ENCODE measurements at regions not wholly inside any gene's neighbourhood (a gene's known extent, or its start where the extent isn't known, plus 50 kb on each side); places are given as distances from the start of the nearest gene placed in this dataset.
"Not testable (repeated sequence)": the region's sequence is repeated elsewhere in the genome, so short reads cannot be mapped to it uniquely, and the experiment has no call there.

- no peak for DNase-seq (ENCODE audit: low spot score)
Measured at GRCh38 chr11:103585401-103585800, 451.0 kb upstream of the DDI1 start.

GRCh38 chr11:103585911-103586310 is 450.5 kb upstream of the DDI1 start:
- no peak for DNase-seq (ENCODE audit: low spot score)

- no peak for DNase-seq (ENCODE audit: low spot score)
Measured at GRCh38 chr11:103586756-103587155, 449.7 kb upstream of the DDI1 start.

DNA sequence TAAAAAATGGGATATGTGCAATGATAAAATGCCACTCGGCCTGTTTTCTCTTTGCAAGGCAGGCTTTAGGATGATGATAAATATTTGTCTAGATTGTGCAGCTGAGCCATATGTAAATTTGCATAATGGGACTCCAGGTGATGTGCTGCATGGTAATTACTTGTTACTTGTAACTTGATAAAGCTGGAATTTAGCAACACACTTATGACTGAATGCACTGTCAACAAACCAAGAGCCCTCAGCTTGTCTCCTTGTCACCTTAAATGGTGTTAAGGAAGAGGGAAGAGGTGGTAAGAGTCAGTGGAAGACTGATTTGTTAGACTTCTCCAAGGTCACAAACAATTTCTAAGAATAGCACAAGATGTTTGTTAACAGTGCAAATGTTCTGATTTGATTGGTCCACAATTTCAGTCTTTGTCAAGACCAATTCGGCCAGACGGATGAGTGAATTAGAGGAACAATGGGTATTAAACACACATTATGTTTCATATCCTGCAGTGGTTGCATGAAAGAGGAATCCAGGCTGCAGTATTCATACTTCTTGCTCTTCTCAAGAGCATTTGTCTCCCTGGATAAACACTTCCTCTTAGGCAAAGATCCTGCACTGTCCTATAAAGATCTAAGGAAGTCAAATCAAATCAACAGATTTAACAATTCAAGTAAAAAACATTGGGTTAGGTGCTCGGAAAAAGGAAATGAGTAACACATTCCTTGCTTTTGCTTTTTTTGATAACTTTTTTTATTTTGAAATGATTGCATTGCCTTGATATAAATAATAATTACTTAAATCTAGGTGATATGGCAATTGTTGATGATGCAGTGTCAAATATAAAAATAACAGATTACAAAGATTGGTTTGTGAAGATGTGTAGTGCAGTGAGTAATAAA is 448.3 kb upstream of the DDI1 start:
- no peak for DNase-seq (ENCODE audit: low spot score)

- DNase-seq (ENCODE audit: low spot score): no peak
Measured at GRCh38 chr11:103591554-103591953, 444.9 kb upstream of the DDI1 start.

DNA sequence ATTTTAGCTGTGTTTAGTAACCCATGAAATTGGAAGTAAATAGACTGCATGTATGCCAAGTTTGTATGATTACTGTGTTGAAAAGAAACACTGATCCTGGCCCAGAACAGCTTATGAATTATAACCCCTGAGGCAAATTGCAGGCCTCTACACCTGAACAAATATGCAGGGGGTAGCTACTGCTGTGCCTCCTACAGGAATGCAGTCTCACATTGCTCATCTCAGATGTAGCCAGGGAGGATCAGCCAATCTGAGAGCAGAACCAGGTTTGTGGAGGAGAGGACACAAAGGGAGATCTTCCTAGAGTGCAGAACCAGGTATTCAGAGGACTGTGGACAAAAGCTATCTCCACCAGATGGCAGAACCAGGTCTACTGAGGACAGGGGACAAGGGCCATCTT is 442.2 kb upstream of the DDI1 start:
- DNase-seq (ENCODE audit: low spot score): no peak

- DNase-seq (ENCODE audit: low spot score): no peak
Measured at GRCh38 chr11:103596315-103596714, 440.1 kb upstream of the DDI1 start.

DNA sequence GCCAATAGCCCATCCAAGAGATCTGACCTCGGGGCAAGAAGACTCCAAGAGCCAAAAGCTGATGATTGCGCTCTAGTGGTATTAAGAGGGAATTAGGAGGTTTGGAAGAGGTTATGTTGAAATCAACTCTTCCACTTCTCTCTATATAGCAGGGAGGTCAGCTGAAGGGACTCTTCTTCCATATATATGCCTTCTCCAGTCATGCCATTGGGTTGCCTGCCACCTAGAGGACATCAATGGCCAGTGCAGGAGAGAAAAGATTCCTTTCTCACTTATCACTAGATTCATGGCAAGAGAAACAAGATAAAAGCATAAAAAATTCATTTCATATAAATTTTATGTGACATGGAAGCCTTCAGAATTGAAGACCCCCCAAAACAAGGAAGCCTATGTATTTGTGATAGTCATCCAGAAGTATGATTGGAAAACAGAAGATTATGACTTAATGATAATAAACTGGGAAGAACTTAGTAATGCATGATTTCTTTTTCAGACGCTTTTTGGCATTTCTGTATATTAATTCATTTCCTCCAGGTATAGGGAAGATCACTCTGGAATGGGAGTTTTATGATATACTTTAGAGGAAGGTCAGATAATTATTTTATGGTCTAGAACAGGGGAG is 435.1 kb upstream of the DDI1 start:
- DNase-seq (ENCODE audit: low spot score): peak; percentile 62

GRCh38 chr11:103602840-103603239 is 433.6 kb upstream of the DDI1 start:
- DNase-seq (ENCODE audit: low spot score): peak; percentile 36

- no peak for DNase-seq (ENCODE audit: low spot score)
Measured at GRCh38 chr11:103604310-103604709, 432.1 kb upstream of the DDI1 start.

DNA sequence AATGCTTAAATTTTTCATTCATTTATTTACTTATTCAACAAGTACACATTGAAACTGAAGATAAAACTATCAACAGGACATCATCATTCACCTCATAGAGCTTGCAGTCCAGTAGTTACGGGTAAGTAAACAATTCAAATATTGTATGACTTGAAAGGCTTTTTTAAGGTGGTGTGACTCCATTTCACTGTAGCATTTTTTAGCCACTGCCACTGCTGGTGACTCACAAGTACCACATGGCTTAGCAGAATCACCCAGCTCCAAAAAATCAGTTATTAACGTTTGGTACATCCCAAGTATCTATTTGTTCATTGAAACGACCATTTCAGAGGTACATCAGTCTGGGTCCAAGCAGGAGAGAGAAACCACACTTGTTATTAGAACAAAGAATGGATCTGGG is 427.9 kb upstream of the DDI1 start:
- DNase-seq (ENCODE audit: low spot score): no peak

DNA sequence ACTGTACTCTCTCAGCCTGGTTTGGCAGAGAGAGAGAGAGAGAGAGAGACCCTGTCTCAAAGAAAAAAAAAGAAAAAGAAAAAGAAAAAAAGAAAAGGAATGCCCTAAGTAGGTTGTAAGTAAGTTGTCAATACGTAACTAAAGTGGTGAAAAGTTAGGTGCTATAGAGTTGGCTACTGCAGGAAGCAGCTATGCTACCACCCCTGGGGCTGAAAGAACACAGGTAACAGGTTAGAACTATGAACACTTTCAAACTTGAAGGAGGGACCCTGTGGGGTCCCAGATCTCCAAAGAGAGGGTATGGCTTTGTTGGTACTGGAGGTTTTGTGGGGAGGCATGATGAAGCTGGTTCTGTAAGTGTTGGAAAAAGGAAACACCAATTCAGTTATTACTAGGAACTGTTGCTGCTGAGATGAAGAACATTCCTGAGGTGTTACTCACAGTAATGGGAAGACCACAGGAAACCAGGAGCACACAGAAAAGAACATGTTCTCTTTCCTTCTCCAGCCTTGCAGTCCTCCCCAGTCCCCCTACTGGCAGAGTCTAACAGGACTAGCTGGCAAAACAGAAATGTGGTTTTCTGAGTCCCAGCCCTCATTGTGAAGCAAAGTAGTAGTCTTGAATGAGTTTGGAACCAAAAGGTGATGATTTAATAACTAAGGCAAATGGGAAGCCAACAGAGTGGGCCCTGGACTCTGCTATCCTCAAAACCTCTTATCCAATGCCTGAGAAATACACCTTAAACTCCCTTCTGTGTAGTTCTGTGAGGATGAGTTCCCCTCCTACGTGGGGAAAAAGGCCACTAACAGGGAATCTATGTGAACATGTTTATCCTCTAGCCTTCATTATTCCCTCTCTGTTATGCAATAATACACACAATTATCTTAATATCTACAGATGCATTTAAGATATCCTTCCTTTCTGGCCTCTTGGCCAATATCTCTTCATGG is 427.0 kb upstream of the DDI1 start:
- DNase-seq (ENCODE audit: low spot score): peak; percentile 27

DNA sequence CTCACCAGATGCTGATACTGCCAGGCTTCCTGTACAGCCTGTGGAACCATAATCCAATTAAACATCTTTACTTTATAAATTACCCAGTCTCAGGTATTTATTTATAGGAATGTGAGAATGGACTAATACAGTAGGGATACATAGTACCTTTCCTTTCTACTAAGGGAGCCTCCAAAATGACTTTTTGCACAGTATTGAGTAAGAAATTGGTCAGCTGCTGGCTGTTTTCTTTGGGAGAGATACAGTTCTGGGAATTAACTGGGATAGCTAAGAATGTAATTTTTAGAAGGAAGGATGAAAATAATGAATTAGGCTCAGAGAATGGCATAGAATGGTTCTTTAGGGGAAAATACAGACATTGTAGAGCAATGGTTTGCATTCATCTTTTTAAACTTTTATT is 426.0 kb upstream of the DDI1 start:
- DNase-seq (ENCODE audit: low spot score): no peak

DNA sequence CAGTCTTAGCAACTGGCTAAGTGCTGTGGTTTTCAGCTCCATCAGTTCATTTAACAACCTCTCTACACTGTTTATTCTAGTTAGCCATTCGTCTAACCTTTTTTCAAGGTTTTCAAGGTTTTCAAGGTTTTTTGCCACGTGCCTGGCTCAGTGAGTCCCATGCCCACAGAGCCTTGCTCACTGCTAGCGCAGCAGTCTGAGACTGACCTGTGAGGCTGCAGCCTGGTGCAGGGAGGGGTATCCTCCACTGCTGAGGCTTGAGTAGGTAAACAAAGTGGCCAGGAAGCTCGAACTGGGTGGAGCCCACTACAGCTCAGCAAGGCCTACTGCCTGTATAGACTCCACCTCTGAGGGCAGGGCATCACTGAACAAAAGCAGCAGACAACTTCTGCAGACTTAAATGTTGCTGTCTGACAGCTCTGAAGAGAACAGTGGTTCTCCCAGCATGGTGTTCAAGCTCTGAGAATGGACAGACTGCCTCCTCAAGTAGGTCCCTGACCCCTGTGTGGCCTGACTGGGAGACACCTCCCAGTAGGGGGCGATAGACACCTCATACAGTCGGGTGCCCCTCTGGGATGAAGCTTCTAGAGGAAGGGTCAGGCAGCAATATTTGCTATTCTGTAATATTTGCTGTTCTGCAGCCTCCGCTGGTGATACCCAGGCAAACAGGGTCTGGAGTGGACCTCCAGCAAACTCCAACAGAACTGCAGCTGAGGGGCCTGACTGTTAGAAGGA is 424.7 kb upstream of the DDI1 start:
- not testable (repeated sequence) for DNase-seq (ENCODE audit: low spot score)

GRCh38 chr11:103612451-103612850 is 424.0 kb upstream of the DDI1 start:
- not testable (repeated sequence) for DNase-seq (ENCODE audit: low spot score)

DNA sequence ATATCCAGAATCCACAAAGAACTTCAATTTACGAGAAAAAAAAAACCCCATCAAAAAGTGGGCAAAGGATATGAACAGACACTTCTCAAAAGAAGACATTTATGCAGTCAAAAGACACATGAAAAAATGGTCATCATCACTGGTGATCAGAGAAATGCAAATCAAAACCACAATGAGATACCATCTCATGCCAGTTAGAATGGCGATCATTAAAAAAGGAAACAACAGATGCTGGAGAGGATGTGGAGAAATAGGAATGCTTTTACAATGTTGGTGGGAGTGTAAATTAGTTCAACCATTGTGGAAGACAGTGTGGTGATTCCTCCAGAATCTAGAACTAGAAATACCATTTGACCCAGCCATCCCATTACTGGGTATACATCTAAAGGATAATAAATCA is 419.9 kb upstream of the DDI1 start:
- DNase-seq (ENCODE audit: low spot score): not testable (repeated sequence)

- DNase-seq (ENCODE audit: low spot score): no peak
Measured at GRCh38 chr11:103618528-103618927, 417.9 kb upstream of the DDI1 start.

DNA sequence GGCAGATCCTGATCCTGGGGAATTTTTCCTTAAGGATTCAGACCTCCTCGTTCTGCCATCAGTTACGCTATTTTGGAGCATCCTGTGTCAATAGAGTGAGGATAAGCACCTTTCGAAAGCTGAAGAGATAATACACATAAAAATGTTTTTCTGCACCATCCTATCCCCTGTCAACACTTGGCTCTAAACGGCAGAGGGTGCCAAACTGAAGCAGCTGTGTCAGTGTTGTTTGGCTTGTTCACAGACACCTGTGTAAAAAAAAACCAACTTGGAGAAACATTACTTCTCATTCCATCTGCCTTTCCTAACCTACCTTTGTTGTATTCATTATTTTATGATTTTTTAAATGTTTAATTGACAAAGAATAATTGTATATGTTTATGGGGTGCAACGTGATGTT is 417.0 kb upstream of the DDI1 start:
- DNase-seq (ENCODE audit: low spot score): peak; percentile 26

DNA sequence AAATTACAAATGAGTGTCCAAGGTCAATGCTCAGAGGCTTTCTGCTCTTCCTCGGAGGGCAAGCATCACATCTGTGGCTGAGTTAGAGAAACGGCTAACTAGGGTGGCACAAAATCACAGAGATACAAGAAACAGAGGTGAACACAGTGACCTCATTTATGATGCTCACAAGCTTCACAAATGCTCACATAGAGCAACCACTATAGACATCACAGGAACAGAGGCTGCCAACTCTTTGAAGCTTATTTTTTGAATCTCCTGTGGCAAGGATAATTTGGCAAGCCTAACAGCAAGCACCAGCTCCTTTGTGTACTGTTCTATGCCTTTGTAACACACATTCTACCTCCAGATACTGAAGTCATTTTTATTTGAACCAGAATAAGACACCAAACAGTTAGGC is 416.5 kb upstream of the DDI1 start:
- DNase-seq (ENCODE audit: low spot score): no peak

DNA sequence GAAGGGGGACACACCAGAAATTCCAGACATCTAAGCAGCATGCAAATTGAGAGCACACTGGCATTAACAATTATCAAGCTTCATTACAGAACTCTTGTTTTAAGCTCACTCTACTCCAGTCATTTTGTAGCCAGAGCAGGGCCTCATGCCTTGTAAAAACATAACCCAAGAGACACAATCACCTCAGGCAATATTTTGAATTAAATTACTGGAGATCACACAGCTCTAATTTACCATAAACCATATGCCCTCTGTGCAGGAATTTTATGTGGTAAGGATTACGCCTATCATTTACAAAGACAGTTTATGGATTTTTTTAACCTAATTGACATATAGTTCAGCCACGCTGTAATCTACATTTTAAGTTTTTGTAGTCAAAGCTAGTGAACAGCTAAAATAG is 414.1 kb upstream of the DDI1 start:
- DNase-seq (ENCODE audit: low spot score): no peak

- no peak for DNase-seq (ENCODE audit: low spot score)
Measured at GRCh38 chr11:103623933-103624332, 412.5 kb upstream of the DDI1 start.
